ENCODE measurements at regions not wholly inside any gene's neighbourhood (a gene's known extent, or its start where the extent isn't known, plus 50 kb on each side); places are given as distances from the start of the nearest gene placed in this dataset.

- Mint-ChIP-seq H3K4me1 (ENCODE audit: low read depth) (no peaks in the 10 kb centered on the region), H3K36me3 (ENCODE audit: low read depth) (no peaks in the 10 kb centered on the region), H3K4me3 (no peak overlapping the region), H3K27me3 (no peaks in the 10 kb centered on the region), H3K27ac (no peak overlapping the region), H3K9me3 (peaks cover 3% of the 10 kb centered on the region)
- DNase-seq (no peak), ATAC-seq (no peak)
- intact Hi-C loops (cut with micrococcal nuclease) = no loop called here
- ChIA-PET CTCF (no interaction called here), POLR2A (no interaction called here)
- no peak for TF ChIP-seq CTCF (IDR thresholded peaks at IDR 0.05)
These were observed 478.8 kb downstream of the KCNJ2 start for GRCh38 chr17:70648166-70648565.

GRCh38 chr17:70653850-70654249 lies 484.5 kb downstream of the KCNJ2 start:
- Mint-ChIP-seq H3K27me3 (no peaks in the 10 kb centered on the region), H3K27ac (no peak overlapping the region), H3K4me3 (no peak overlapping the region), H3K9me3 (no peaks in the 10 kb centered on the region), H3K4me1 (ENCODE audit: low read depth) (no peaks in the 10 kb centered on the region), H3K36me3 (ENCODE audit: low read depth) (no peaks in the 10 kb centered on the region)
- no peak for ATAC-seq
- DNase-seq = no peak
- intact Hi-C loops (cut with micrococcal nuclease) = no loop called here
- no peak for TF ChIP-seq CTCF (IDR thresholded peaks at IDR 0.05)
- CTCF ChIA-PET = no interaction called here
- POLR2A ChIA-PET = no interaction called here

GRCh38 chr17:70654706-70655105 lies 485.4 kb downstream of the KCNJ2 start:
- DNase-seq = no peak
- H3K27ac Mint-ChIP-seq = no peak overlapping the region
- H3K4me1 Mint-ChIP-seq (ENCODE audit: low read depth) = no peaks in the 10 kb centered on the region
- H3K9me3 Mint-ChIP-seq = no peaks in the 10 kb centered on the region
- TF ChIP-seq CTCF (IDR thresholded peaks at IDR 0.05) = no peak
- H3K4me3 Mint-ChIP-seq = no peak overlapping the region
- POLR2A ChIA-PET = no interaction called here
- H3K27me3 Mint-ChIP-seq = no peaks in the 10 kb centered on the region
- CTCF ChIA-PET = no interaction called here
- no peaks in the 10 kb centered on the region for H3K36me3 Mint-ChIP-seq (ENCODE audit: low read depth)
- intact Hi-C loops (cut with micrococcal nuclease) = no loop called here
- no peak for ATAC-seq

GRCh38 chr17:70655176-70655958 lies 486.0 kb downstream of the KCNJ2 start:
- intact Hi-C loops (cut with micrococcal nuclease) = no loop called here
- Mint-ChIP-seq H3K36me3 (ENCODE audit: low read depth) (no peaks in the 10 kb centered on the region), H3K4me1 (ENCODE audit: low read depth) (no peaks in the 10 kb centered on the region), H3K9me3 (no peaks in the 10 kb centered on the region), H3K27me3 (no peaks in the 10 kb centered on the region), H3K27ac (no peak overlapping the region), H3K4me3 (no peak overlapping the region)
- POLR2A ChIA-PET = no interaction called here
- DNase-seq = no peak
- CTCF ChIA-PET = no interaction called here
- TF ChIP-seq CTCF (IDR thresholded peaks at IDR 0.05) = no peak
- ATAC-seq = no peak

- ChIA-PET CTCF (no interaction called here), POLR2A (no interaction called here)
- intact Hi-C loops (cut with micrococcal nuclease) = no loop called here
These were observed 489.0 kb downstream of the KCNJ2 start for GRCh38 chr17:70658317-70658716.

More at GRCh38 chr17:70658317-70658716, 489.0 kb downstream of the KCNJ2 start:
- Mint-ChIP-seq H3K9me3 (no peaks in the 10 kb centered on the region), H3K4me3 (no peak overlapping the region), H3K27me3 (no peaks in the 10 kb centered on the region), H3K27ac (no peak overlapping the region), H3K4me1 (ENCODE audit: low read depth) (no peaks in the 10 kb centered on the region), H3K36me3 (ENCODE audit: low read depth) (no peaks in the 10 kb centered on the region)
- TF ChIP-seq CTCF (IDR thresholded peaks at IDR 0.05) = no peak
- no peak for ATAC-seq
- no peak for DNase-seq

Measured in activated CD8-positive, alpha-beta T cell treated with anti-CD3 and anti-CD28 coated beads for 36 hours (primary cell).